Uterus (tissue), 2 donors: ENCODE measurements at regions not wholly inside any gene's neighbourhood (a gene's known extent, or its start where the extent isn't known, plus 50 kb on each side); places are given as distances from the start of the nearest gene placed in this dataset.

ENCODE experiments used
- POLR2A ChIP-seq, 2 donors: fragments of 450-650 bp; IDR thresholded peaks; one replicate each; pipeline ENCODE4 v1.6.1; 2016; ENCODE audit warnings: antibody characterized with exemption in 2 of 2, mild to moderate bottlenecking in 1 of 2, moderate library complexity in 1 of 2
- TF ChIP-seq, protein P1 (sequence below), 4 experiments: fragments of 200-600 bp in 2 of 4; fragments of 450-650 bp in 2 of 4; sonication (generic) in 2 of 4; IDR thresholded peaks; one replicate each; pipeline ENCODE4 v1.5.1; 2016 to 2019; ENCODE audit warnings: antibody characterized with exemption in 4 of 4, mild to moderate bottlenecking in 2 of 4, moderate library complexity in 1 of 4

DNA sequence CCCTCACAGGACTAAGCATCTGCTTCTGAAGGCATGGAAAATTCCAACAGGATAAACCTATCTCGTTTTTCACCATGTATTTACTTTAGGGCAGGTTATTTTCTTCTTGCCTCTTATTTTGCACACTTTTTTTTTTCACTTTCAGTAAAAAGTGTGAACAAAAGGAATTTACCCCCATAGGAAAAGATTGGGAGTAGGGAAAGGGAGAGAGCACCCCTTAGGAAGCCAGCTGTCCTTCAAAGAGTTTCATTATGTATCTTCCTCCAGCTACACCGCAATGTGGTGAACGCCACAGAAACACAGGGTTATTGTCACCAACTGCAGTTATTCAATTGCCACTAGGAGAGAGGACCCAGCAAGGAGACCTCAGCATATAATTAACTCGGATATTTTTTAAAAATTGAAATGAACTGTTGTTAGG lies 286.2 kb upstream of the VRK2 start:
- TF ChIP-seq, protein P1, sequence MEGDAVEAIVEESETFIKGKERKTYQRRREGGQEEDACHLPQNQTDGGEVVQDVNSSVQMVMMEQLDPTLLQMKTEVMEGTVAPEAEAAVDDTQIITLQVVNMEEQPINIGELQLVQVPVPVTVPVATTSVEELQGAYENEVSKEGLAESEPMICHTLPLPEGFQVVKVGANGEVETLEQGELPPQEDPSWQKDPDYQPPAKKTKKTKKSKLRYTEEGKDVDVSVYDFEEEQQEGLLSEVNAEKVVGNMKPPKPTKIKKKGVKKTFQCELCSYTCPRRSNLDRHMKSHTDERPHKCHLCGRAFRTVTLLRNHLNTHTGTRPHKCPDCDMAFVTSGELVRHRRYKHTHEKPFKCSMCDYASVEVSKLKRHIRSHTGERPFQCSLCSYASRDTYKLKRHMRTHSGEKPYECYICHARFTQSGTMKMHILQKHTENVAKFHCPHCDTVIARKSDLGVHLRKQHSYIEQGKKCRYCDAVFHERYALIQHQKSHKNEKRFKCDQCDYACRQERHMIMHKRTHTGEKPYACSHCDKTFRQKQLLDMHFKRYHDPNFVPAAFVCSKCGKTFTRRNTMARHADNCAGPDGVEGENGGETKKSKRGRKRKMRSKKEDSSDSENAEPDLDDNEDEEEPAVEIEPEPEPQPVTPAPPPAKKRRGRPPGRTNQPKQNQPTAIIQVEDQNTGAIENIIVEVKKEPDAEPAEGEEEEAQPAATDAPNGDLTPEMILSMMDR (IDR thresholded peaks at IDR 0.05), result no peak
- TF ChIP-seq POLR2A (IDR thresholded peaks at IDR 0.05), result no peak
